SK-N-MC (cell line): ENCODE measurements at regions not wholly inside any gene's neighbourhood (a gene's known extent, or its start where the extent isn't known, plus 50 kb on each side); places are given as distances from the start of the nearest gene placed in this dataset.

Experiments
- DNase-seq: peaks from one replicate; pipeline ENCODE4 v3.0.0-alpha.2; 2011; ENCODE audit warnings: low read depth, low spot score
- H3K27ac ChIP-seq: fragments of 200-600 bp; sonication (generic); 2 replicates; pipeline ENCODE4 v1.5.1; 2016; ENCODE audit warnings: mixed run types
- H3K36me3 ChIP-seq: fragments of 200-600 bp; sonication (generic); 2 replicates; pipeline ENCODE4 v1.6.1; 2017; ENCODE audit warnings: antibody characterized with exemption, low read length, mixed read lengths; ENCODE audit not compliant: insufficient read depth
- H3K4me3 ChIP-seq: fragments of 200-600 bp; sonication (generic); 2 replicates; pipeline ENCODE4 v1.5.1; 2016
- H3K9ac ChIP-seq: fragments of 200-600 bp; sonication (generic); 2 replicates; pipeline ENCODE4 v1.8.0; 2017; ENCODE audit warnings: mixed run types, mixed read lengths; ENCODE audit not compliant: insufficient read length
- H3K9me3 ChIP-seq: fragments of 200-600 bp; sonication (generic); 2 replicates; pipeline ENCODE4 v1.6.1; 2017; ENCODE audit warnings: low read depth, mild to moderate bottlenecking, antibody characterized with exemption, low read length, moderate library complexity, mixed read lengths
- EZH2 ChIP-seq: fragments of 200-600 bp; sonication (generic); IDR thresholded peaks from one replicate; pipeline ENCODE4 v1.6.1; 2017; ENCODE audit warnings: antibody characterized with exemption
- FOXP2 ChIP-seq: optimal IDR thresholded peaks from 2 replicates; pipeline ENCODE3; 2011; ENCODE audit warnings: mild to moderate bottlenecking, moderate library complexity; ENCODE audit not compliant: insufficient read depth; ENCODE audit errors: extremely low read length, control extremely low read depth
- POLR2AphosphoS5 ChIP-seq: IDR thresholded peaks from 2 replicates; pipeline ENCODE4 v1.6.1; 2012; ENCODE audit warnings: mild to moderate bottlenecking, low read depth, low read length, borderline replicate concordance

- no peak overlapping the region for H3K27ac ChIP-seq
- no peaks in the 10 kb centered on the region for H3K36me3 ChIP-seq
- DNase-seq, result no peak
- H3K9me3 ChIP-seq, result no peaks in the 10 kb centered on the region
- no peak overlapping the region for H3K9ac ChIP-seq
- TF ChIP-seq POLR2AphosphoS5, result no peak
- no peak for TF ChIP-seq EZH2
- no peak for TF ChIP-seq FOXP2
- H3K4me3 ChIP-seq, result no peak overlapping the region
Observed at GRCh38 chr12:131586761-131587160, 124.1 kb upstream of the SFSWAP start.

GRCh38 chr12:131587565-131587964 lies 123.3 kb upstream of the SFSWAP start:
- TF ChIP-seq EZH2, result no peak
- no peak for TF ChIP-seq POLR2AphosphoS5
- no peak for TF ChIP-seq FOXP2
- Histone ChIP-seq H3K36me3 (no peaks in the 10 kb centered on the region), H3K27ac (no peak overlapping the region), H3K9ac (no peak overlapping the region), H3K9me3 (no peaks in the 10 kb centered on the region), H3K4me3 (no peak overlapping the region)
- DNase-seq, result no peak

GRCh38 chr12:131589221-131589897 lies 121.5 kb upstream of the SFSWAP start:
- Histone ChIP-seq H3K9me3 (no peaks in the 10 kb centered on the region), H3K27ac (no peak overlapping the region), H3K9ac (no peak overlapping the region), H3K36me3 (no peaks in the 10 kb centered on the region), H3K4me3 (no peak overlapping the region)
- no peak for TF ChIP-seq POLR2AphosphoS5
- TF ChIP-seq FOXP2, result no peak
- no peak for TF ChIP-seq EZH2
- no peak for DNase-seq

- no peak for TF ChIP-seq POLR2AphosphoS5
- Histone ChIP-seq H3K4me3 (no peak overlapping the region), H3K27ac (no peak overlapping the region), H3K9me3 (no peaks in the 10 kb centered on the region), H3K36me3 (no peaks in the 10 kb centered on the region), H3K9ac (no peak overlapping the region)
- DNase-seq, result no peak
Observed at GRCh38 chr12:131589966-131590365, 120.9 kb upstream of the SFSWAP start.

GRCh38 chr12:131591136-131591535 lies 119.8 kb upstream of the SFSWAP start:
- no peaks in the 10 kb centered on the region for H3K9me3 ChIP-seq
- TF ChIP-seq POLR2AphosphoS5 (no peak), FOXP2 (no peak)
- H3K9ac ChIP-seq, result no peak overlapping the region
- no peak overlapping the region for H3K27ac ChIP-seq
- no peak for DNase-seq
- no peaks in the 10 kb centered on the region for H3K36me3 ChIP-seq
- no peak overlapping the region for H3K4me3 ChIP-seq

- TF ChIP-seq EZH2, result no peak
- TF ChIP-seq POLR2AphosphoS5, result no peak
- no peak for TF ChIP-seq FOXP2
- Histone ChIP-seq H3K4me3 (no peak overlapping the region), H3K9ac (no peak overlapping the region), H3K36me3 (no peaks in the 10 kb centered on the region), H3K27ac (no peak overlapping the region), H3K9me3 (no peaks in the 10 kb centered on the region)
- DNase-seq, result no peak
Observed at GRCh38 chr12:131591714-131592709, 118.9 kb upstream of the SFSWAP start.

GRCh38 chr12:131592972-131593371 lies 117.9 kb upstream of the SFSWAP start:
- Histone ChIP-seq H3K9me3 (no peaks in the 10 kb centered on the region), H3K36me3 (no peaks in the 10 kb centered on the region), H3K27ac (no peak overlapping the region), H3K9ac (no peak overlapping the region), H3K4me3 (no peak overlapping the region)
- TF ChIP-seq POLR2AphosphoS5 (no peak), FOXP2 (no peak), EZH2 (no peak)
- DNase-seq, result no peak

- TF ChIP-seq EZH2, result no peak
- no peak for TF ChIP-seq POLR2AphosphoS5
- TF ChIP-seq FOXP2, result no peak
- Histone ChIP-seq H3K9ac (no peak overlapping the region), H3K9me3 (no peaks in the 10 kb centered on the region), H3K4me3 (no peak overlapping the region), H3K27ac (no peak overlapping the region), H3K36me3 (no peaks in the 10 kb centered on the region)
- no peak for DNase-seq
Observed at GRCh38 chr12:131593406-131593805, 117.5 kb upstream of the SFSWAP start.
